DND-41 (cell line): ENCODE measurements at regions not wholly inside any gene's neighbourhood (a gene's known extent, or its start where the extent isn't known, plus 50 kb on each side); places are given as distances from the start of the nearest gene placed in this dataset.

Experiments
- CTCF ChIP-seq: IDR thresholded peaks from 2 replicates; pipeline ENCODE4 v1.5.1; 2012; ENCODE audit warnings: borderline replicate concordance, low read length, moderate library complexity, mild to moderate bottlenecking; ENCODE audit not compliant: poor library complexity, severe bottlenecking; ENCODE audit errors: extremely low read depth
- EZH2 ChIP-seq: IDR thresholded peaks from 3 replicates; pipeline ENCODE4 v1.6.1; 2012; ENCODE audit warnings: borderline replicate concordance, low read depth, mild to moderate bottlenecking, moderate library complexity, low read length, inconsistent platforms; ENCODE audit not compliant: severe bottlenecking

GRCh38 chr4:89531932-89532640 lies 224.5 kb upstream of the GPRIN3 start:
- TF ChIP-seq CTCF (no peak), EZH2 (no peak)
